ENCODE measurements at regions not wholly inside any gene's neighbourhood (a gene's known extent, or its start where the extent isn't known, plus 50 kb on each side); places are given as distances from the start of the nearest gene placed in this dataset.
"Not testable (repeated sequence)": the region's sequence is repeated elsewhere in the genome, so short reads cannot be mapped to it uniquely, and the experiment has no call there.

- DNase-seq (ENCODE audit: low read depth): no peak
- no peak for TF ChIP-seq CTCF (conservative IDR thresholded peaks at IDR 0.05; ENCODE audit: low read depth, low read length)
- H3K4me3 ChIP-seq (ENCODE audit: low read length): no peak overlapping the region
Measured at GRCh38 chr1:72412286-72412685, 129.9 kb upstream of the NEGR1 start.

DNA sequence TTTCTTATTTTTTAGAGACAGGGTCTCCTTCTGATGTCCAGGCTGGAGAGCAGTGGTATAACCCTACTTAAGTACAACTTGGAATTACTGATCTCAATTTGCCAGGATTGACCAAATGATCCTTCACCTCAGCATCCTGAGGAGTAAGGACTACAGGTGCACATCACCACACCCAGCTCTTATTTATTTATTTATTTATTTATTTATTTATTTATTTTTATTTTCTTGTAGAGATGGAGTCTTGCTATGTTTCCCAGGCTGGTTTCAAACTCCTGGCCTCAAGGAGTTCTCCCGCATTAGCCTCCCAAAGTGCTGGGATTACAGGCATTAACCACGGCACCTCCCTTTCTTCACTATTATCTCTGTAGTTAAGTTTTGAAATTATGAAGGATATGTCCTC, 117.5 kb upstream of the NEGR1 start:
- no peak for TF ChIP-seq CTCF (conservative IDR thresholded peaks at IDR 0.05; ENCODE audit: low read depth, low read length)
- DNase-seq (ENCODE audit: low read depth): no peak
- no peak overlapping the region for H3K4me3 ChIP-seq (ENCODE audit: low read length)

DNA sequence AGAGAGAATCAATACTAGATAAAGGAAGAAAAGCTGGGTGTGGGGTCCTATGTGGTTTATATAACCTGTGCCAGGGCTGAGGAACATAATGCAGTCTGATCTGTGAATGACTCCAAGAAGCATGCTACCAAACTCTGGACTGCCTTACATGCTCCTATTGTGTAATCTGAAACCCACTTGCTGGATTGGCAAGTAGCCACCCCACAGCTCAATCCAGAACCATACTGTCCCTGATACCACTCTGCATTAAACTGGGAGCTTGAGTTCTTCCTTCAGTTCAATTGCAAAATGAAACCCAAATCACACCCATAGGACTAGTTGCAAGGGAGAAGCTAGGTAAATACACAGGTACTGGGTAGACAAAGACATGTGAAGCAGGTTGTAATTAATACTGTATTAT, 115.4 kb upstream of the NEGR1 start:
- H3K4me3 ChIP-seq (ENCODE audit: low read length): no peak overlapping the region
- peak; percentile 76 for DNase-seq (ENCODE audit: low read depth)
- no peak for TF ChIP-seq CTCF (conservative IDR thresholded peaks at IDR 0.05; ENCODE audit: low read depth, low read length)

- H3K4me3 ChIP-seq (ENCODE audit: low read length): no peak overlapping the region
- DNase-seq (ENCODE audit: low read depth): no peak
- TF ChIP-seq CTCF (conservative IDR thresholded peaks at IDR 0.05; ENCODE audit: low read depth, low read length): no peak
Measured at GRCh38 chr1:72394457-72394856, 112.1 kb upstream of the NEGR1 start.

DNA sequence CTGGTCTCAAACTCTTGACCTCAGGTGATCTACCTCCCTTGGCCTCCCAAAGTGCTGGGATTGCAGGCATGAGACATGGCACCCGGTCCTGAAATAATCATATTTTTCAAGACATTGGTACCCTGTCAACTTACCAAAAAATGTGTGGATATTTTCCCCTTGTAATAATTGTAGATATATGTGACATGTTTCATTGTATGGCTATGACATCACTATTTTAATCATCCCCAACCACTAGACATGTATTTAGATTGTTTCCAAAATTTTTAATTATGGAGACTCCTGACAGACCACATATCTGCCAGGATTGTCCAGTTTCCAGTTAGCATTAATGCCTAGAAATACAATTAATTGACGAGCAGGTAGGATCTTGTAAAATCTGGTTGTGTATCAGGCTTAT, 96.7 kb upstream of the NEGR1 start:
- DNase-seq (ENCODE audit: low read depth): no peak
- no peak overlapping the region for H3K4me3 ChIP-seq (ENCODE audit: low read length)
- TF ChIP-seq CTCF (conservative IDR thresholded peaks at IDR 0.05; ENCODE audit: low read depth, low read length): no peak

- no peak for TF ChIP-seq CTCF (conservative IDR thresholded peaks at IDR 0.05; ENCODE audit: low read depth, low read length)
- no peak overlapping the region for H3K4me3 ChIP-seq (ENCODE audit: low read length)
- no peak for DNase-seq (ENCODE audit: low read depth)
Measured at GRCh38 chr1:72375226-72375625, 92.9 kb upstream of the NEGR1 start.

- DNase-seq (ENCODE audit: low read depth): no peak
- H3K4me3 ChIP-seq (ENCODE audit: low read length): no peak overlapping the region
- TF ChIP-seq CTCF (conservative IDR thresholded peaks at IDR 0.05; ENCODE audit: low read depth, low read length): no peak
Measured at GRCh38 chr1:72371259-72372035, 89.1 kb upstream of the NEGR1 start.

GRCh38 chr1:72370836-72371235, 88.5 kb upstream of the NEGR1 start:
- DNase-seq (ENCODE audit: low read depth); H3K4me3 ChIP-seq (ENCODE audit: low read length): not testable (repeated sequence)

All from retinal pigment epithelial cell (primary cell).